GM21825 (cell line): ENCODE measurements at regions not wholly inside any gene's neighbourhood (a gene's known extent, or its start where the extent isn't known, plus 50 kb on each side); places are given as distances from the start of the nearest gene placed in this dataset.

Experiments used
- ATAC-seq: cut with Tn5 transposase; IDR thresholded peaks from one replicate; pipeline ENCODE4 v1.9.1; 2021; ENCODE audit warnings: mild to moderate bottlenecking, moderate library complexity; ENCODE audit not compliant: unreplicated experiment

- no peak for ATAC-seq
Observed at GRCh38 chr20:12414446-12415274, 497.0 kb downstream of the BTBD3 start.

- ATAC-seq: no peak
Observed at GRCh38 chr20:12416281-12416680, 498.6 kb downstream of the BTBD3 start.

GRCh38 chr20:12433724-12434123 lies 516.0 kb downstream of the BTBD3 start:
- no peak for ATAC-seq

- no peak for ATAC-seq
Observed at GRCh38 chr20:12434672-12435071, 517.0 kb downstream of the BTBD3 start.

- no peak for ATAC-seq
Observed at GRCh38 chr20:12435268-12435667, 517.6 kb downstream of the BTBD3 start.

- ATAC-seq: no peak
Observed at GRCh38 chr20:12453711-12454110, 536.0 kb downstream of the BTBD3 start.

- no peak for ATAC-seq
Observed at GRCh38 chr20:12455148-12455547, 537.5 kb downstream of the BTBD3 start.

- ATAC-seq: no peak
Observed at GRCh38 chr20:12458241-12458640, 540.5 kb downstream of the BTBD3 start.

GRCh38 chr20:12464036-12464435 lies 544.7 kb upstream of the SPTLC3 start:
- ATAC-seq: no peak

- ATAC-seq: no peak
Observed at GRCh38 chr20:12466915-12467314, 541.9 kb upstream of the SPTLC3 start.

- no peak for ATAC-seq
Observed at GRCh38 chr20:12467758-12468157, 541.0 kb upstream of the SPTLC3 start.

GRCh38 chr20:12482661-12483060 lies 526.1 kb upstream of the SPTLC3 start:
- no peak for ATAC-seq

- ATAC-seq: no peak
Observed at GRCh38 chr20:12502443-12502842, 506.3 kb upstream of the SPTLC3 start.

- ATAC-seq: no peak
Observed at GRCh38 chr20:12504779-12505178, 504.0 kb upstream of the SPTLC3 start.

- ATAC-seq: no peak
Observed at GRCh38 chr20:12511499-12511898, 497.3 kb upstream of the SPTLC3 start.

- no peak for ATAC-seq
Observed at GRCh38 chr20:12512755-12513154, 496.0 kb upstream of the SPTLC3 start.

- no peak for ATAC-seq
Observed at GRCh38 chr20:12528104-12528503, 480.7 kb upstream of the SPTLC3 start.

GRCh38 chr20:12528591-12529041 lies 480.2 kb upstream of the SPTLC3 start:
- ATAC-seq: no peak

- ATAC-seq: no peak
Observed at GRCh38 chr20:12531626-12532025, 477.1 kb upstream of the SPTLC3 start.

- no peak for ATAC-seq
Observed at GRCh38 chr20:12535316-12535715, 473.5 kb upstream of the SPTLC3 start.

GRCh38 chr20:12535770-12536169 lies 473.0 kb upstream of the SPTLC3 start:
- no peak for ATAC-seq

- ATAC-seq: no peak
Observed at GRCh38 chr20:12554426-12554825, 454.3 kb upstream of the SPTLC3 start.

- ATAC-seq: no peak
Observed at GRCh38 chr20:12555369-12555768, 453.4 kb upstream of the SPTLC3 start.
